ENCODE measurements at regions not wholly inside any gene's neighbourhood (a gene's known extent, or its start where the extent isn't known, plus 50 kb on each side); places are given as distances from the start of the nearest gene placed in this dataset.

- Histone ChIP-seq H3K27ac (ENCODE audit: low read length) (no peak overlapping the region), H3F3A (ENCODE audit: low read length, unreplicated experiment) (no peaks in the 10 kb centered on the region), H2AFZ (ENCODE audit: low read length) (no peak overlapping the region), H3K9ac (ENCODE audit: low read length) (no peak overlapping the region), H3K79me2 (ENCODE audit: low read length) (no peaks in the 10 kb centered on the region), H3K36me3 (ENCODE audit: low read depth, low read length) (no peaks in the 10 kb centered on the region), H3K9me2 (replicated peaks; ENCODE audit: low read length) (no peaks in the 10 kb centered on the region), H3K9me3 (ENCODE audit: low read length) (no peaks in the 10 kb centered on the region), H3K4me2 (ENCODE audit: low read length) (no peak overlapping the region), H4K20me1 (ENCODE audit: low read length) (no peaks in the 10 kb centered on the region), H3K4me3 (ENCODE audit: low read length) (no peak overlapping the region), H3K27me3 (ENCODE audit: low read length) (no peaks in the 10 kb centered on the region), H3K4me1 (ENCODE audit: insufficient read depth, low read length) (peaks cover 7% of the 10 kb centered on the region; the same call in 1 of the 2 replicates)
- ATAC-seq (no peak), DNase-seq (no peak)
- CTCF ChIA-PET: no interaction called here
- BruUV-seq (replicated peaks): no TSS peak
- intact Hi-C loops (cut with micrococcal nuclease): no loop called here
- TF ChIP-seq CTCF (conservative IDR thresholded peaks at IDR 0.05; ENCODE audit: low read depth, low read length): no peak
- no peak for TF ChIP-seq EZH2 (IDR thresholded peaks at IDR 0.05; ENCODE audit: low read length, unreplicated experiment)
- TF ChIP-seq EZH2phosphoT487 (IDR thresholded peaks at IDR 0.05; ENCODE audit: borderline replicate concordance, low read length): no peak
- POLR2A ChIA-PET (ENCODE audit: unreplicated experiment): no interaction called here
These were observed 1635.4 kb upstream of the SLC10A2 start for GRCh38 chr13:104701591-104701990.

- DNase-seq: no peak
- no peak overlapping the region for H2AFZ ChIP-seq (ENCODE audit: low read length)
- intact Hi-C loops (cut with micrococcal nuclease): no loop called here
- TF ChIP-seq EZH2 (IDR thresholded peaks at IDR 0.05; ENCODE audit: low read length, unreplicated experiment) (no peak), EZH2phosphoT487 (IDR thresholded peaks at IDR 0.05; ENCODE audit: borderline replicate concordance, low read length) (no peak)
- H3K4me1 ChIP-seq (ENCODE audit: insufficient read depth, low read length): peaks cover 7% of the 10 kb centered on the region; the same call in 1 of the 2 replicates
- H3K27ac ChIP-seq (ENCODE audit: low read length): no peak overlapping the region
- no peaks in the 10 kb centered on the region for H3K9me2 ChIP-seq (replicated peaks; ENCODE audit: low read length)
- no peaks in the 10 kb centered on the region for H3K36me3 ChIP-seq (ENCODE audit: low read depth, low read length)
- H3K27me3 ChIP-seq (ENCODE audit: low read length): no peaks in the 10 kb centered on the region
- H3K79me2 ChIP-seq (ENCODE audit: low read length): no peaks in the 10 kb centered on the region
- no peaks in the 10 kb centered on the region for H4K20me1 ChIP-seq (ENCODE audit: low read length)
- no TSS peak for BruUV-seq (replicated peaks)
- no peaks in the 10 kb centered on the region for H3K9me3 ChIP-seq (ENCODE audit: low read length)
- no peak overlapping the region for H3K4me3 ChIP-seq (ENCODE audit: low read length)
- no peak for ATAC-seq
- CTCF ChIA-PET: no interaction called here
- POLR2A ChIA-PET (ENCODE audit: unreplicated experiment): no interaction called here
- H3K4me2 ChIP-seq (ENCODE audit: low read length): no peak overlapping the region
- H3K9ac ChIP-seq (ENCODE audit: low read length): no peak overlapping the region
- H3F3A ChIP-seq (ENCODE audit: low read length, unreplicated experiment): no peaks in the 10 kb centered on the region
These were observed 1628.2 kb upstream of the SLC10A2 start for GRCh38 chr13:104694397-104694796.

GRCh38 chr13:104693126-104693525, 1626.9 kb upstream of the SLC10A2 start:
- ATAC-seq (no peak), DNase-seq (no peak)
- H3K4me2 ChIP-seq (ENCODE audit: low read length): no peak overlapping the region
- ChIA-PET CTCF (no interaction called here), POLR2A (ENCODE audit: unreplicated experiment) (no interaction called here)
- no peaks in the 10 kb centered on the region for H3K9me2 ChIP-seq (replicated peaks; ENCODE audit: low read length)
- H3K9me3 ChIP-seq (ENCODE audit: low read length): no peaks in the 10 kb centered on the region
- no peak overlapping the region for H3K27ac ChIP-seq (ENCODE audit: low read length)
- H3F3A ChIP-seq (ENCODE audit: low read length, unreplicated experiment): no peaks in the 10 kb centered on the region
- TF ChIP-seq EZH2 (IDR thresholded peaks at IDR 0.05; ENCODE audit: low read length, unreplicated experiment) (no peak), EZH2phosphoT487 (IDR thresholded peaks at IDR 0.05; ENCODE audit: borderline replicate concordance, low read length) (no peak)
- no peak overlapping the region for H2AFZ ChIP-seq (ENCODE audit: low read length)
- H4K20me1 ChIP-seq (ENCODE audit: low read length): no peaks in the 10 kb centered on the region
- no peaks in the 10 kb centered on the region for H3K79me2 ChIP-seq (ENCODE audit: low read length)
- intact Hi-C loops (cut with micrococcal nuclease): no loop called here
- no peak overlapping the region for H3K4me3 ChIP-seq (ENCODE audit: low read length)
- H3K27me3 ChIP-seq (ENCODE audit: low read length): no peaks in the 10 kb centered on the region
- BruUV-seq (replicated peaks): no TSS peak
- H3K36me3 ChIP-seq (ENCODE audit: low read depth, low read length): no peaks in the 10 kb centered on the region
- H3K4me1 ChIP-seq (ENCODE audit: insufficient read depth, low read length): peaks cover 4% of the 10 kb centered on the region; the same call in 1 of the 2 replicates
- H3K9ac ChIP-seq (ENCODE audit: low read length): no peak overlapping the region
